WERI-Rb-1 (cell line): ENCODE measurements at regions not wholly inside any gene's neighbourhood (a gene's known extent, or its start where the extent isn't known, plus 50 kb on each side); places are given as distances from the start of the nearest gene placed in this dataset.

ENCODE experiments used
- DNase-seq: peaks from one replicate; pipeline ENCODE4 v3.0.0-alpha.2; 2020
- H3K27ac ChIP-seq: fragments of 250-450 bp; sonication (Bioruptor Pico); 2 replicates; pipeline ENCODE4 v1.5.1; 2020; ENCODE audit warnings: mild to moderate bottlenecking, moderate library complexity
- H3K27me3 ChIP-seq: fragments of 250-450 bp; sonication (Bioruptor Pico); 2 replicates; pipeline ENCODE4 v1.5.1; 2021; ENCODE audit warnings: mild to moderate bottlenecking, low read depth, moderate library complexity; ENCODE audit not compliant: insufficient read depth, severe bottlenecking
- H3K36me3 ChIP-seq: fragments of 250-450 bp; sonication (Bioruptor Pico); 2 replicates; pipeline ENCODE4 v1.5.1; 2020; ENCODE audit warnings: mild to moderate bottlenecking, moderate library complexity
- H3K4me3 ChIP-seq: 2 replicates; pipeline ENCODE4 v1.5.1; 2011; ENCODE audit warnings: low read depth, mild to moderate bottlenecking, control low read depth, low read length
- H3K9me3 ChIP-seq: fragments of 250-450 bp; sonication (Bioruptor Pico); 2 replicates; pipeline ENCODE4 v1.5.1; 2021; ENCODE audit warnings: mild to moderate bottlenecking, moderate library complexity; ENCODE audit not compliant: severe bottlenecking
- TF ChIP-seq, protein P1 (sequence below): IDR thresholded peaks from 2 replicates; pipeline ENCODE4 v1.5.1; 2011; ENCODE audit warnings: low read depth, mild to moderate bottlenecking, control low read depth, inconsistent platforms, low read length

DNA sequence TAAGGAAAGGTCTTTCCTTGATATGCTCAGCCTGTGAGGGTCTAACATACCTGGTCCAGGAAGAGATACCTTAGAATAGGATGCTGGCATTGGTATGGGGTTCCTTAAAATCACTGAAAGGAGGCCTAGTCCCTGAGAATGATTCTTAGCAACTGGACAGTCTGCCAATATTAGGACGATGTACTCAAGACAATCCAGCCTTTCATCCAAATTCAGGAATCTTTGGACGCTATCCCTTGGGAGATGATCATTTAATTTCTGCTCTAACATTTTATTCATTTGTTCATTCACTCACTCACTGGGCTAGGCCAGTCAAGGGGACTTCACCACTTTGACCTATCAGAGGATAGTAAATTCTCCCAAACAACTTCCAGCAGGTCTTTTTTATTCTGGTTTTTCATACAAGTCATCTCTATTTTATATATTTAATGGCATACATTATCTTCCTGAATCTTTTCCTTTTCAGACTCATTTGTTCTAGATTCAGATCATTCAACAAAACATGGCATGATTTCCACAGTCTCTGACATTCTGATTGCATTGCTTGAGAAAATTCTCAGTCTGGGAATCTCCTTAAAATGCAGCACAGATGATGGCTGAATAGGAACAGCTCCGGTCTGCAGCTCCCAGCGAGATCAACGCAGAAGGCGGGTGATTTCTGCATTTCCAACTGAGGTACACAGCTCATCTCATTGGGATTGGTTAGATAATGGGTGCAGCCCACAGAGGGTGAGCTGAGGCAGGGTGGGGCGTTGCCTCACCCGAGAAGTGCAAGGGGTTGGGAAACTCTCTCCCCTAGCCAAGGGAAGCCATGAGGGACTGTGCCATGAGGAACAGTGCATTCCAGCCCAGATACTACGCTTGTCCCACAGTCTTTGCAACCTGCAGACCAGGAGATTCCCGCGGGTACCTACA is 118.0 kb upstream of the PRICKLE1 start:
- DNase-seq = no peak
- Histone ChIP-seq H3K27me3 (no peaks in the 10 kb centered on the region), H3K27ac (no peak overlapping the region), H3K36me3 (no peaks in the 10 kb centered on the region), H3K9me3 (no peaks in the 10 kb centered on the region), H3K4me3 (no peak overlapping the region)
- TF ChIP-seq, protein P1, sequence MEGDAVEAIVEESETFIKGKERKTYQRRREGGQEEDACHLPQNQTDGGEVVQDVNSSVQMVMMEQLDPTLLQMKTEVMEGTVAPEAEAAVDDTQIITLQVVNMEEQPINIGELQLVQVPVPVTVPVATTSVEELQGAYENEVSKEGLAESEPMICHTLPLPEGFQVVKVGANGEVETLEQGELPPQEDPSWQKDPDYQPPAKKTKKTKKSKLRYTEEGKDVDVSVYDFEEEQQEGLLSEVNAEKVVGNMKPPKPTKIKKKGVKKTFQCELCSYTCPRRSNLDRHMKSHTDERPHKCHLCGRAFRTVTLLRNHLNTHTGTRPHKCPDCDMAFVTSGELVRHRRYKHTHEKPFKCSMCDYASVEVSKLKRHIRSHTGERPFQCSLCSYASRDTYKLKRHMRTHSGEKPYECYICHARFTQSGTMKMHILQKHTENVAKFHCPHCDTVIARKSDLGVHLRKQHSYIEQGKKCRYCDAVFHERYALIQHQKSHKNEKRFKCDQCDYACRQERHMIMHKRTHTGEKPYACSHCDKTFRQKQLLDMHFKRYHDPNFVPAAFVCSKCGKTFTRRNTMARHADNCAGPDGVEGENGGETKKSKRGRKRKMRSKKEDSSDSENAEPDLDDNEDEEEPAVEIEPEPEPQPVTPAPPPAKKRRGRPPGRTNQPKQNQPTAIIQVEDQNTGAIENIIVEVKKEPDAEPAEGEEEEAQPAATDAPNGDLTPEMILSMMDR = no peak

DNA sequence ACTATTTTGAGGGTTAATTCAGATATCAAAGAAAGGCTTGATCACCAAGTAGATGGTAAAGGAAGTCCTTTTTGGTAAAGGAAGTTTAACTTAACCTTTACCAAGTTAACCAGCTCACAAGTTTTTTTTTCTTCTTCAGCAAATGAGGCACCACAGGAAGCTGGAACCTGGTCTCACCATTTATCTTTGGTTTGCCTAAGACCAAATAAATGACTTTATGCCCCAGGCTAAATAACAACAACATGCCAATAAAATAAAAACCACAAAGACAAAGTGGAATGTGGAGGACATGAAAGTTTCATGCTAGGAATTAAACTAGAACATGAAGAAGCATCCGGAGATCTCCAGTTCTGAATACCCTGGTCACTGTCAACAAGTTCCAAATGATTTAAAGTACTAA is 116.8 kb upstream of the PRICKLE1 start:
- H3K36me3 ChIP-seq = no peaks in the 10 kb centered on the region
- no peak overlapping the region for H3K4me3 ChIP-seq
- H3K27me3 ChIP-seq = no peaks in the 10 kb centered on the region
- no peak for DNase-seq
- no peaks in the 10 kb centered on the region for H3K9me3 ChIP-seq
- TF ChIP-seq, protein P1 = no peak
- no peak overlapping the region for H3K27ac ChIP-seq

DNA sequence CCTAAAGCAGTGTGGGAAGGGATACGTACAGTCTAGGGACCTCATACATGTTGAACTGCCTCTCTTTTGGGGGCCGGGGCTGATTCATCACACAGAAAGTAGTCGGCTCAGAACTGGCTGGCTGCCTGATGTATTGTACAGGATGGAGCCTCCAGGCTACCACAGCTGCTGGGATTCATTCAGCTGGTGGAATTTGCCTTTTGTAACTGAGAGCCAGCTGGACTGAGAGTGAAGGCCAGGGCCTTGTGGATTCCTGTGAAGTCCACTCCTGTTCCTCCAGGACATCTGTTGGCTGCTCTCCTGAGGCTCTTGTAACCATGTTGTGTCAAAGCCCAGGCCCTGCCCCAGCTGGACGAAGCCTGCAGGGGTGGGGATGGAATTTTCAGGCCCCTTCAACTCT is 116.3 kb upstream of the PRICKLE1 start:
- H3K9me3 ChIP-seq = no peaks in the 10 kb centered on the region
- H3K27ac ChIP-seq = no peak overlapping the region
- no peak for DNase-seq
- H3K27me3 ChIP-seq = no peaks in the 10 kb centered on the region
- TF ChIP-seq, protein P1 = no peak
- no peaks in the 10 kb centered on the region for H3K36me3 ChIP-seq
- H3K4me3 ChIP-seq = no peak overlapping the region

DNA sequence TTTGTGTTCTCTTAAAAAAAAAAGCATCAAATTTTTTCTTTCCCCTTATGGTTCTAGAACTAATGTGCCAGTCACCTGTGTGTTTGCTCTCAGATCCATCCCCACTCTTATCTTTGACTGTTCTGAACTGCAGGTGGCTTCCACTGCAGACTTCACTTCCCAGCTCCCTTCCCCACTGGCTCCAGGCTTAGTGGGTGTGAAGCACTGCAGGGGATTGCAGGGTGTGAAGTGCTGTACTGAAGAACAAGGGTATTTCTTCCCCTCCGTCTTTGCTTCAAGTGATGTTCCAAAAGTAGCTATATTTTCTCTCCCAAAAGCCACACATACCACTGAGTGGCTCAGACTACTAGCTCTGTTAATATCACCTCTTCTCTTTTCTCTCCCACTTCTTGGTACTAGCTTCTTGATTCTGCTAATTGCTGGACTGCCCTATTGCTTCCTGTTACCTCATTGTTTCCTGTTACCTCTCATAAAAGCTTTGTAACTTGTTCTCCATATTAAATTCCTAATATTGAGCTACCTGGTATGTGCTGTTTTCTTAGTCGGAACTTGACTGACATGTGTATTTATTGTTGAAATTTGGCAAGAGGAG is 115.4 kb upstream of the PRICKLE1 start:
- Histone ChIP-seq H3K36me3 (no peaks in the 10 kb centered on the region), H3K4me3 (no peak overlapping the region), H3K27me3 (no peaks in the 10 kb centered on the region), H3K27ac (no peak overlapping the region), H3K9me3 (no peaks in the 10 kb centered on the region)
- TF ChIP-seq, protein P1 = no peak
- DNase-seq = no peak

DNA sequence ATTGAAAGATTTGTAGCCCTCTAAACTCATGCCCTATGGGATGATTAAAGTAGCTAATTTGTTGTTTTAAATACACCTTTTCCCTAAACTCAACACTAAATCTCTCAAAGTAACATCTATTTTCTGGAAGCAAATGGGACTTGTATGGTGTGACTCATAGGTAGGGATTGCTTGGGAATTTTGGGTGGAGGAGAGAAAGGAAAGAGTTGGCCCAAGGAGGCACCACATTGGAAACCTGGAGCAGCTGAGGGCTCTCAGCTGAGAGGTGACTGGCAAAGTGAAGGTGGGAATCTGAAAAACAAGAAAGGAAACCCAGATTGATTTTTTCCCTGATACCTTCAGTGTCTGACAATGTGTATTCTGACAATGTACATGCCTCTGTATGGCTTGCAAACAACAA is 114.8 kb upstream of the PRICKLE1 start:
- no peak overlapping the region for H3K27ac ChIP-seq
- H3K9me3 ChIP-seq = no peaks in the 10 kb centered on the region
- H3K36me3 ChIP-seq = no peaks in the 10 kb centered on the region
- TF ChIP-seq, protein P1 = no peak
- H3K27me3 ChIP-seq = no peaks in the 10 kb centered on the region
- no peak for DNase-seq
- H3K4me3 ChIP-seq = no peak overlapping the region
